Kidney (tissue), 13 donors: ENCODE measurements at regions not wholly inside any gene's neighbourhood (a gene's known extent, or its start where the extent isn't known, plus 50 kb on each side); places are given as distances from the start of the nearest gene placed in this dataset.
A peak's percentile ranks its signal among the peaks of the same experiment; 100 is the strongest.

Experiments used
- DNase-seq, 5 donors: peaks; one replicate each; pipeline ENCODE4 v3.0.0-alpha.2; 2013 to 2020
- FAIRE-seq: peaks from 2 replicates; lab custom pipeline; 2012; peaks lifted over from hg19 to GRCh38; lab: Jason Lieb, UNC
- H3K27ac ChIP-seq, 2 donors: one replicate each; pipeline ENCODE4 v1.7.0; 2013; ENCODE audit warnings: low read depth in 2 of 2, low read length in 2 of 2, inconsistent platforms in 1 of 2
- H3K27me3 ChIP-seq: one replicate; pipeline ENCODE4 v1.7.1; 2013; ENCODE audit warnings: low read length, inconsistent platforms; ENCODE audit not compliant: control insufficient read depth, insufficient read depth
- H3K36me3 ChIP-seq, 3 donors: one replicate each; pipeline versions ENCODE4 v1.7.0 to v1.7.1; 2013; ENCODE audit warnings: low read length in 3 of 3, control low read depth in 1 of 3, inconsistent platforms in 1 of 3; ENCODE audit not compliant: insufficient read depth in 3 of 3, control insufficient read depth in 2 of 3
- H3K4me1 ChIP-seq, 3 donors: one replicate each; pipeline versions ENCODE4 v1.7.0 to v1.7.1; 2013; ENCODE audit warnings: low read length in 3 of 3, inconsistent platforms in 1 of 3, low read depth in 1 of 3; ENCODE audit not compliant: control insufficient read depth in 2 of 3, insufficient read depth in 2 of 3
- H3K4me3 ChIP-seq, 3 donors: one replicate each; pipeline versions ENCODE4 v1.7.0 to v1.8.1; 2013; ENCODE audit warnings: low read length in 3 of 3, control low read depth in 1 of 3, inconsistent platforms in 1 of 3
- H3K9ac ChIP-seq, 3 donors: one replicate each; pipeline versions ENCODE4 v1.7.0 to v1.7.1; 2013; ENCODE audit warnings: low read length in 3 of 3, control low read depth in 1 of 3, inconsistent platforms in 1 of 3
- H3K9me3 ChIP-seq, 3 donors: one replicate each; pipeline versions ENCODE4 v1.7.0 to v1.7.1; 2013; ENCODE audit warnings: low read length in 3 of 3, control low read depth in 1 of 3, inconsistent platforms in 1 of 3; ENCODE audit not compliant: control insufficient read depth in 2 of 3, insufficient read depth in 1 of 3
- intact Hi-C: fragments of 100-400 bp; cut with DNase I; formaldehyde crosslinking; loops from one replicate; pipeline ENCODE4 v1.11.1; 2022
- TF ChIP-seq, protein P1 (sequence below): IDR thresholded peaks from 3 replicates; pipeline ENCODE4 v1.5.1; 2012; ENCODE audit warnings: mild to moderate bottlenecking, moderate library complexity, borderline replicate concordance; ENCODE audit not compliant: insufficient read depth; ENCODE audit errors: extremely low read depth
- donor health status: control.
- donor health status: control.
- donor health status: control.
- donor health status: control.
- donor health status: control.
- donor health status: DM: yes; HTN: yes; CAD: no.
- donor health status: Normal renal cell carcinoma (clear cell type).

DNA sequence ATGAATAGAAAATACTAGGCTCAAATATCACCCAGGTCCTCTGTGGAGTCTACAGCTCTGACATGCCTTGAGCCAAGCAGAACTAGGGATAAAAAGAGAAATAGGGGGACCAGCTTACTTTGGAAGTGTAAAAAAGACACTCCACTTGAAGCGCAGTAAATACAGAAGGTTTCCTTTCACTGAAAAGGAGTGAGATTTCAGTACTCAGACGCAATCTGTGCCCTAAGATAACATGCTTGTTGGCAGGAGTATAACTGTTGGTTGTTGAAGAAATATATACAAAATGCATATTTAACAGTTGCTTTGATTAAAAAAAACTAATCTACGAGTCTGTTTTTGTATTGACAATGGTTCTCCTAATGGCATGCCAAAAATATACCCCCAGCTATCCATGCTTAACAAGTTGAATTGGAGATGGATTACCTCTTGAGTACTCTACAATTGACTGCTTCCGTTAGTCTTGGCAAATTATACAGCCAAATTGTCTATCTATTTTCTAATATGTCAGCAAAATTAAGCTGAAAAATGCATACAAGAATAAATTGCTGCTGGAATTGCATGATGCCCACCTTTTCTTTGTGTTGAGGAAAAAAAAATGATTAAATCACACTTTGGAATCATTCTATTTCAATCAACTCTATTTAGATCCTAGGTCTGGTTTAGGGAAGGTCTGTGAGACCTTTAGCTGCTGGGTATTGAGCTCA, 91.6 kb downstream of the FAT3 start:
- TF ChIP-seq, protein P1, sequence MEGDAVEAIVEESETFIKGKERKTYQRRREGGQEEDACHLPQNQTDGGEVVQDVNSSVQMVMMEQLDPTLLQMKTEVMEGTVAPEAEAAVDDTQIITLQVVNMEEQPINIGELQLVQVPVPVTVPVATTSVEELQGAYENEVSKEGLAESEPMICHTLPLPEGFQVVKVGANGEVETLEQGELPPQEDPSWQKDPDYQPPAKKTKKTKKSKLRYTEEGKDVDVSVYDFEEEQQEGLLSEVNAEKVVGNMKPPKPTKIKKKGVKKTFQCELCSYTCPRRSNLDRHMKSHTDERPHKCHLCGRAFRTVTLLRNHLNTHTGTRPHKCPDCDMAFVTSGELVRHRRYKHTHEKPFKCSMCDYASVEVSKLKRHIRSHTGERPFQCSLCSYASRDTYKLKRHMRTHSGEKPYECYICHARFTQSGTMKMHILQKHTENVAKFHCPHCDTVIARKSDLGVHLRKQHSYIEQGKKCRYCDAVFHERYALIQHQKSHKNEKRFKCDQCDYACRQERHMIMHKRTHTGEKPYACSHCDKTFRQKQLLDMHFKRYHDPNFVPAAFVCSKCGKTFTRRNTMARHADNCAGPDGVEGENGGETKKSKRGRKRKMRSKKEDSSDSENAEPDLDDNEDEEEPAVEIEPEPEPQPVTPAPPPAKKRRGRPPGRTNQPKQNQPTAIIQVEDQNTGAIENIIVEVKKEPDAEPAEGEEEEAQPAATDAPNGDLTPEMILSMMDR = no peak
- intact Hi-C loops = no loop called here
- no peaks in the 10 kb centered on the region for H3K4me1 ChIP-seq
- no peak for DNase-seq
- no peaks in the 10 kb centered on the region for H3K36me3 ChIP-seq
- H3K27me3 ChIP-seq = no peaks in the 10 kb centered on the region
- no peak overlapping the region for H3K27ac ChIP-seq
- H3K9ac ChIP-seq = no peak overlapping the region
- no peak overlapping the region for H3K4me3 ChIP-seq
- H3K9me3 ChIP-seq = no peaks in the 10 kb centered on the region
- FAIRE-seq = no peak

DNA sequence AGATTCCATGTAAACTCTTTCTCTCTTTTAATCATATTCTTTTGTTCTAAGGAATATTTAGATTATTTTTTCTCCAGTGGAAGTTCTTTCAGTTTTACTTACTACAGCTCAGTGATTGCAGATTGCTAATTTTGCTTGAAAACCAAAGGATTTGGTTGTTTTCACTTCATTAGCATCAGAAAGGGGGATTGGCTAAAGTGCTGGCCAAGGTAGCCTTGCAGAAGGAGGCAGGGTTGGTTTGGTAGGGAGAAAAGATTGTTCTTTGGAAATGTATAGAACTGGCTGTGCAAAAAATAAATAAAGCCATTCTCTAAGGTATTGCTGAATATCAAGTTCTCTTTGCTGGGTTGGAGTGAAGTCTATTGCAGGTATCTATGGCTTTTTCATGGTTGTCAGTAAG, 92.6 kb downstream of the FAT3 start:
- Histone ChIP-seq H3K4me1 (no peaks in the 10 kb centered on the region), H3K9me3 (no peaks in the 10 kb centered on the region), H3K9ac (no peak overlapping the region), H3K27me3 (no peaks in the 10 kb centered on the region), H3K4me3 (no peak overlapping the region), H3K27ac (no peak overlapping the region), H3K36me3 (no peaks in the 10 kb centered on the region)
- DNase-seq = no peak
- intact Hi-C loops = no loop called here
- TF ChIP-seq, protein P1 = no peak
- no peak for FAIRE-seq

DNA sequence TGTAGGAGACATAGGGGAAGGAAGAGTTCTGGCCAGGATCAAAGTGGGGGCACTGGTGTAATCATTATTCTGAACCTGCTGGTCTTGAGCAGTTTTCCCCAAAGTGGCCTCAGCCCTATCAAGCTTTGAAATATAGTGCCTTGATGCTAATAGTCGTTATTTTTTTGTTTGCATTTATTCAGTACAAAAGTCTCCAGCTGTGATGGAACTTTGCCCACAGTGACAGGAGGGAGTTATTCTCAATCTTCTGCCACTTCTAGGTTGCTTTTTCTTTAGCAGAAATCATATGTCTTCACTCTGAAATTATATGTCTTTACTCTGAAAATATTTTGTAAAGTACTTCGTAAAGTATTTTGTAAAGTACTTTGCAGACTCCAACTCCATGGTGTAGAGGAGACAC, 93.1 kb downstream of the FAT3 start:
- no peak overlapping the region for H3K4me3 ChIP-seq
- H3K9me3 ChIP-seq = no peaks in the 10 kb centered on the region
- TF ChIP-seq, protein P1 = no peak
- no peaks in the 10 kb centered on the region for H3K36me3 ChIP-seq
- no peak overlapping the region for H3K27ac ChIP-seq
- H3K4me1 ChIP-seq = no peaks in the 10 kb centered on the region
- DNase-seq (peak in 1 of 5 donors; percentile 11), FAIRE-seq (no peak)
- intact Hi-C loops = no loop called here
- H3K27me3 ChIP-seq = no peaks in the 10 kb centered on the region
- H3K9ac ChIP-seq = no peak overlapping the region

- no peak overlapping the region for H3K4me3 ChIP-seq
- FAIRE-seq (no peak), DNase-seq (no peak)
- H3K27ac ChIP-seq = no peak overlapping the region
- H3K36me3 ChIP-seq = no peaks in the 10 kb centered on the region
- H3K9me3 ChIP-seq = peaks cover 0 to 3% (median 0%) of the 10 kb centered on the region in 3 donors
- H3K27me3 ChIP-seq = no peaks in the 10 kb centered on the region
- intact Hi-C loops = no loop called here
- TF ChIP-seq, protein P1 = no peak
- H3K9ac ChIP-seq = no peak overlapping the region
- H3K4me1 ChIP-seq = no peaks in the 10 kb centered on the region
Measured at GRCh38 chr11:92322225-92322624, 97.6 kb downstream of the FAT3 start.
